K562 (cell line): ENCODE measurements at regions not wholly inside any gene's neighbourhood (a gene's known extent, or its start where the extent isn't known, plus 50 kb on each side); places are given as distances from the start of the nearest gene placed in this dataset.

Experiments
- ATAC-seq: fragments of 200-7000 bp; cut with Tn5 transposase; 3 replicates; pipeline ENCODE4 v1.9.1; 2020; ENCODE audit warnings: moderate library complexity
- BruUV-seq: library from RNA; stranded (reverse); fragments of 400-500 nt; replicated peaks from 2 replicates; lab custom pipeline; 2021; lab: Mats Ljungman, UMichigan
- CTCF ChIA-PET: fragments of 300-600 bp; formaldehyde crosslinking; extraction: SDS; loops from one replicate; lab custom pipeline; 2021; ENCODE audit warnings: low intra/inter-chr PET ratio; lab: Yijun Ruan, JAX
- POLR2A ChIA-PET: fragments of 300-600, 350-650 bp; sonication (Branson Sonifier 250); formaldehyde crosslinking; extraction: SDS; loops from one replicate; lab custom pipeline; 2021; ENCODE audit warnings: antibody characterized with exemption, inconsistent platforms; lab: Yijun Ruan, JAX
- DNase-seq, 4 experiments: peaks; one replicate each; pipeline versions ENCODE4 v3.0.0 to v3.0.0-alpha.2; 2011 to 2018; ENCODE audit warnings: low spot score in 3 of 4, mixed read lengths in 3 of 4; ENCODE audit errors: extremely low read depth in 1 of 4
- FAIRE-seq: peaks from 2 replicates; lab custom pipeline; 2011; peaks lifted over from hg19 to GRCh38; lab: Jason Lieb, UNC
- H2AFZ ChIP-seq: 2 replicates; pipeline ENCODE4 v1.6.0; 2011; ENCODE audit warnings: low read depth, low read length, control low read depth, inconsistent platforms
- H3K27ac ChIP-seq: fragments of 200-600 bp; 3 replicates; pipeline ENCODE4 v1.8.0; 2011; ENCODE audit warnings: low read depth, mild to moderate bottlenecking, control low read depth, inconsistent platforms, low read length, moderate library complexity, mixed read lengths; ENCODE audit errors: extremely low read depth
- H3K27me3 ChIP-seq, 2 experiments: fragments of 300-600 bp in 1 of 2; 2 replicates in 1 of 2; 3 replicates in 1 of 2; pipeline versions ENCODE4 v1.6.0 to v1.8.0; 2011; ENCODE audit warnings: inconsistent platforms in 2 of 2, low read length in 2 of 2, mild to moderate bottlenecking in 1 of 2, mixed read lengths in 1 of 2, moderate library complexity in 1 of 2; ENCODE audit not compliant: control insufficient read depth in 2 of 2, insufficient read depth in 2 of 2
- H3K36me3 ChIP-seq: fragments of 300-600 bp; 3 replicates; pipeline ENCODE4 v1.8.0; 2011; ENCODE audit warnings: mild to moderate bottlenecking, low read length, inconsistent platforms; ENCODE audit not compliant: control insufficient read depth, insufficient read depth
- H3K4me1 ChIP-seq, 2 experiments: fragments of 200-600 bp in 1 of 2; replicated peaks in 1 of 2; 2 replicates in 1 of 2; 3 replicates in 1 of 2; pipeline versions ENCODE4 v1.5.1 to v1.8.0; 2011; ENCODE audit warnings: inconsistent platforms in 2 of 2, low read length in 2 of 2, mild to moderate bottlenecking in 1 of 2, mixed read lengths in 1 of 2, moderate library complexity in 1 of 2; ENCODE audit not compliant: control insufficient read depth in 2 of 2, insufficient read depth in 2 of 2
- H3K4me2 ChIP-seq: 2 replicates; pipeline ENCODE4 v1.6.1; 2011; ENCODE audit warnings: low read length, control low read depth, inconsistent platforms, mixed read lengths; ENCODE audit not compliant: insufficient read depth
- H3K4me3 ChIP-seq: fragments of 200-600 bp; sonication (generic), shearing (Covaris generic); 2 replicates; pipeline ENCODE4 v1.5.1; 2016; ENCODE audit warnings: control low read depth, inconsistent platforms
- H3K79me2 ChIP-seq: fragments of 200-600 bp; 3 replicates; pipeline ENCODE4 v1.8.0; 2011; ENCODE audit warnings: low read length, inconsistent platforms; ENCODE audit not compliant: control insufficient read depth, insufficient read depth
- H3K9ac ChIP-seq, 2 experiments: 2 replicates each; pipeline versions ENCODE4 v1.6.0 to v1.6.1; 2011; ENCODE audit warnings: low read depth in 2 of 2, low read length in 2 of 2, control low read depth in 1 of 2, inconsistent platforms in 1 of 2, mild to moderate bottlenecking in 1 of 2, mixed read lengths in 1 of 2; ENCODE audit not compliant: insufficient read depth in 1 of 2
- H3K9me1 ChIP-seq: one replicate; pipeline ENCODE4 v1.6.0; 2011; ENCODE audit warnings: inconsistent platforms, mild to moderate bottlenecking, low read length, moderate library complexity; ENCODE audit not compliant: control insufficient read depth, insufficient read depth
- H3K9me3 ChIP-seq: replicated peaks from 2 replicates; pipeline ENCODE4 v1.5.1; 2011; ENCODE audit warnings: low read depth, low read length, inconsistent platforms; ENCODE audit not compliant: control insufficient read depth, insufficient read depth
- H4K20me1 ChIP-seq: replicated peaks from 2 replicates; pipeline ENCODE4 v1.6.1; 2011; ENCODE audit warnings: low read length, inconsistent platforms, mixed read lengths; ENCODE audit not compliant: control insufficient read depth, insufficient read depth
- KDM2B ChIP-seq: fragments of 250-450 bp; sonication (Bioruptor Pico); IDR thresholded peaks from 2 replicates; pipeline ENCODE4 v1.8.0; 2021; ENCODE audit warnings: mild to moderate bottlenecking, moderate library complexity
- SMARCA4 ChIP-seq: fragments of 450-650 bp; IDR thresholded peaks from 2 replicates; pipeline ENCODE4 v1.6.1; 2016
- TARDBP ChIP-seq: fragments of 450-650 bp; IDR thresholded peaks from 2 replicates; pipeline ENCODE4 v1.6.1; 2016
- ZNF133 ChIP-seq: fragments of 250-450 bp; sonication (Bioruptor Pico); IDR thresholded peaks from 2 replicates; pipeline ENCODE4 v1.4.0; 2020; ENCODE audit warnings: mild to moderate bottlenecking
- WGBS: fragments of 100-300 bp; shearing (Covaris generic); methylation state at CpG from one replicate; pipeline ENCODE4 v1.1.6; 2016; ENCODE audit warnings: low coverage, mixed read lengths; ENCODE audit not compliant: insufficient coverage; ENCODE audit errors: missing lambda C conversion rate; 5-methylcytosine and 5-hydroxymethylcytosine counted together
- in situ Hi-C: fragments of 300-500 bp; cut with MboI; formaldehyde crosslinking; loops from 4 replicates; pipeline ENCODE4 v1.15.0; 2018; ENCODE audit warnings: inconsistent platforms, mixed read lengths
- intact Hi-C: fragments of 100-400 bp; cut with micrococcal nuclease; formaldehyde crosslinking; loops from 2 replicates; pipeline ENCODE4 v1.14.2; 2022
- TF ChIP-seq, protein P1 (sequence below), 2 experiments: fragments of 450-650 bp; conservative IDR thresholded peaks; 2 replicates each; pipeline ENCODE4 v1.6.1; 2017; ENCODE audit warnings: mild to moderate bottlenecking in 2 of 2, moderate library complexity in 2 of 2
- TF ChIP-seq, protein P2 (sequence below): sonication (generic); formaldehyde crosslinking; IDR thresholded peaks from 2 replicates; pipeline ENCODE4 v1.8.1; 2023; ENCODE audit warnings: mild to moderate bottlenecking, missing genetic modification reagents

DNA sequence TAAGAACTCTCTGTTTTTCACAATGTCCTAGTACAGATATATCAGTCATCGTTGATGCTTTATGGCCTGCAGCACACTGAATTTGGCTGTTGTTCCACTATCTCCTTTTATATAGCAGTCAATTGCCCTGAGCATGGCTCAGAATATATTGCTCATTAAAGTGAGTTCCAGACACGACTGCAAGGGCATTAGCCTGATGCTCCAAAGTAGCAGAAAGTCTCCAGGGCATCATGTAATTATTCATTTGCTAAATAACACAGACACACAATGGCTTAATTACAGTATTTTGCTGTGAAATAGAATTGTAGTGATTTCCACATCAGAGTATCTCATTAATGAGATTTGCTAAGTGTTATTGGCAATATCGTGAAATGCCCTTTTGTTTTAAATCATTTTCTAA lies 1167.5 kb downstream of the AACS start:
- Histone ChIP-seq H2AFZ (no peak overlapping the region), H3K9me3 (peaks cover 2% of the 10 kb centered on the region; the same call in 1 of the 2 replicates), H3K27ac (no peak overlapping the region), H3K9ac (no peak overlapping the region), H3K4me1 (no peaks in the 10 kb centered on the region), H3K4me2 (no peak overlapping the region), H3K4me3 (no peak overlapping the region), H3K27me3 (no peaks in the 10 kb centered on the region), H3K36me3 (no peaks in the 10 kb centered on the region), H4K20me1 (no peaks in the 10 kb centered on the region), H3K79me2 (no peaks in the 10 kb centered on the region), H3K9me1 (no peaks in the 10 kb centered on the region)
- ChIA-PET CTCF (interaction anchor here (0.7 kb wide), 1 partner anchor 496 kb away, joined by 3 read pairs; no protein-coding TSS in a partner anchor), POLR2A (interaction anchor here (1.0 kb wide), 1 partner anchor 64 kb away, joined by 3 read pairs; no protein-coding TSS in a partner anchor)
- intact Hi-C loops, result no loop called here
- ATAC-seq (no peak), FAIRE-seq (no peak), DNase-seq (no peak)
- TF ChIP-seq KDM2B (no peak), TARDBP (no peak), ZNF133 (CRISPR knock-in tag) (no peak), SMARCA4 (no peak)
- TF ChIP-seq, protein P1, sequence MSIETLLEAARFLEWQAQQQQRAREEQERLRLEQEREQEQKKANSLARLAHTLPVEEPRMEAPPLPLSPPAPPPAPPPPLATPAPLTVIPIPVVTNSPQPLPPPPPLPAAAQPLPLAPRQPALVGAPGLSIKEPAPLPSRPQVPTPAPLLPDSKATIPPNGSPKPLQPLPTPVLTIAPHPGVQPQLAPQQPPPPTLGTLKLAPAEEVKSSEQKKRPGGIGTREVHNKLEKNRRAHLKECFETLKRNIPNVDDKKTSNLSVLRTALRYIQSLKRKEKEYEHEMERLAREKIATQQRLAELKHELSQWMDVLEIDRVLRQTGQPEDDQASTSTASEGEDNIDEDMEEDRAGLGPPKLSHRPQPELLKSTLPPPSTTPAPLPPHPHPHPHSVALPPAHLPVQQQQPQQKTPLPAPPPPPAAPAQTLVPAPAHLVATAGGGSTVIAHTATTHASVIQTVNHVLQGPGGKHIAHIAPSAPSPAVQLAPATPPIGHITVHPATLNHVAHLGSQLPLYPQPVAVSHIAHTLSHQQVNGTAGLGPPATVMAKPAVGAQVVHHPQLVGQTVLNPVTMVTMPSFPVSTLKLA (conservative IDR thresholded peaks at IDR 0.05), result no peak
- TF ChIP-seq, protein P2, sequence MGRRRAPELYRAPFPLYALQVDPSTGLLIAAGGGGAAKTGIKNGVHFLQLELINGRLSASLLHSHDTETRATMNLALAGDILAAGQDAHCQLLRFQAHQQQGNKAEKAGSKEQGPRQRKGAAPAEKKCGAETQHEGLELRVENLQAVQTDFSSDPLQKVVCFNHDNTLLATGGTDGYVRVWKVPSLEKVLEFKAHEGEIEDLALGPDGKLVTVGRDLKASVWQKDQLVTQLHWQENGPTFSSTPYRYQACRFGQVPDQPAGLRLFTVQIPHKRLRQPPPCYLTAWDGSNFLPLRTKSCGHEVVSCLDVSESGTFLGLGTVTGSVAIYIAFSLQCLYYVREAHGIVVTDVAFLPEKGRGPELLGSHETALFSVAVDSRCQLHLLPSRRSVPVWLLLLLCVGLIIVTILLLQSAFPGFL, result no peak
- 3% methylated on average over 3 of the region's 3 CpGs for WGBS
- in situ Hi-C loops, result no loop called here
- no TSS peak for BruUV-seq
